Upper lobe of right lung (tissue), 1 donor: ENCODE measurements at regions not wholly inside any gene's neighbourhood (a gene's known extent, or its start where the extent isn't known, plus 50 kb on each side); places are given as distances from the start of the nearest gene placed in this dataset.

Source experiments
- ATAC-seq: fragments of 200-7000 bp; cut with Tn5 transposase; one replicate; pipeline ENCODE4 v1.9.1; 2020; ENCODE audit warnings: mild to moderate bottlenecking, moderate library complexity
- DNase-seq: peaks from one replicate; pipeline ENCODE4 v3.0.0-alpha.2; 2020
- H3K27ac ChIP-seq: fragments of 200-600 bp; one replicate; pipeline ENCODE4 v1.8.0; 2022
- H3K27me3 ChIP-seq: fragments of 200-600 bp; one replicate; pipeline ENCODE4 v1.8.0; 2022; ENCODE audit warnings: mild to moderate bottlenecking
- H3K36me3 ChIP-seq: fragments of 200-600 bp; one replicate; pipeline ENCODE4 v1.8.0; 2022
- H3K4me1 ChIP-seq: fragments of 200-600 bp; one replicate; pipeline ENCODE4 v1.8.0; 2022
- H3K4me3 ChIP-seq: fragments of 200-600 bp; one replicate; pipeline ENCODE4 v1.8.0; 2022; ENCODE audit warnings: mild to moderate bottlenecking
- H3K9me3 ChIP-seq: fragments of 200-600 bp; one replicate; pipeline ENCODE4 v1.8.0; 2022
- CTCF ChIP-seq: fragments of 200-600 bp; IDR thresholded peaks from one replicate; pipeline ENCODE4 v1.8.0; 2022; ENCODE audit warnings: antibody characterized with exemption
- intact Hi-C: fragments of 100-400 bp; cut with DNase I; formaldehyde crosslinking; loops from one replicate; pipeline ENCODE4 v1.11.0; 2022
- donor health status: DM: no; HTN: yes; CAD: no; lungs with severe emphysema.

- DNase-seq (no peak), ATAC-seq (no peak)
- no peak for TF ChIP-seq CTCF
- Histone ChIP-seq H3K36me3 (no peaks in the 10 kb centered on the region), H3K27me3 (no peaks in the 10 kb centered on the region), H3K4me1 (no peaks in the 10 kb centered on the region), H3K4me3 (no peak overlapping the region), H3K9me3 (no peaks in the 10 kb centered on the region), H3K27ac (no peak overlapping the region)
- intact Hi-C loops = no loop called here
Observed at GRCh38 chr1:170261669-170262068, 115.9 kb downstream of the NTMT2 start.

DNA sequence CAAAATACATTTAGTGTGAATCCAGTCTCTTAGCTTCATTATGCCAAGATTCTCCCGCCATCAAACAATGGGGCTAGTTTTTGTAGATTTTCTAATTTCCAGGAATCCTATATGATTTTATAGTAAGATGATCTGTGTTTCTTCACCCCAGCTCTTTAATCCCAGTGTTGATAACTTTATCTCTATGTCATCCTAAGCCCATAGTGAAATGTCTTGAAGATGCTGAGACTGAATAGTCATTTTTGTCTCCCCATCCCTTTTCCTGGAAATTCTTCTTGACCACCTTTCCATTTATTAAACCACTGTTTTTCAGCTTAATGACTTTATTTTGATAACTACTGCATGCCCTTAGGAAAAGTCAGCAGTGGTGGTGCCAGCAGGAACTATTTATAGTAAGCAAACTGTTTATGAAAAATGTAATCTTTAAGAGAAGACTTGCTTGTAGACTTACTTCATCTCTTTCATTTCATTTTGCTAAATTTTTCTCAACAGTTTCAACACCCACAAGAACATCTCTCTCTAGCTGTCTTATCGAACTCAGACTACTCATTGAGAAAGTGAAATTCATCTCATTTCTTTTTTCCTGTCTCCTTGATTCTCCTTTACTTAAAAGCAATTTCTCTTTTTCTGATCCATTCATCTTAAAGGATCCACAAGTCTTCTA, 116.6 kb downstream of the NTMT2 start:
- ATAC-seq = no peak
- no peaks in the 10 kb centered on the region for H3K4me1 ChIP-seq
- intact Hi-C loops = no loop called here
- no peaks in the 10 kb centered on the region for H3K36me3 ChIP-seq
- TF ChIP-seq CTCF = no peak
- H3K4me3 ChIP-seq = no peak overlapping the region
- no peak overlapping the region for H3K27ac ChIP-seq
- H3K9me3 ChIP-seq = no peaks in the 10 kb centered on the region
- DNase-seq = no peak
- no peaks in the 10 kb centered on the region for H3K27me3 ChIP-seq

- no peaks in the 10 kb centered on the region for H3K9me3 ChIP-seq
- H3K36me3 ChIP-seq = no peaks in the 10 kb centered on the region
- TF ChIP-seq CTCF = no peak
- ATAC-seq (no peak), DNase-seq (no peak)
- H3K4me3 ChIP-seq = no peak overlapping the region
- no peaks in the 10 kb centered on the region for H3K4me1 ChIP-seq
- intact Hi-C loops = no loop called here
- H3K27me3 ChIP-seq = no peaks in the 10 kb centered on the region
- H3K27ac ChIP-seq = no peak overlapping the region
Observed at GRCh38 chr1:170265234-170265633, 119.5 kb downstream of the NTMT2 start.

GRCh38 chr1:170267317-170267716, 121.6 kb downstream of the NTMT2 start:
- H3K4me3 ChIP-seq = no peak overlapping the region
- H3K27me3 ChIP-seq = no peaks in the 10 kb centered on the region
- TF ChIP-seq CTCF = no peak
- intact Hi-C loops = no loop called here
- H3K36me3 ChIP-seq = no peaks in the 10 kb centered on the region
- DNase-seq (no peak), ATAC-seq (no peak)
- H3K4me1 ChIP-seq = no peaks in the 10 kb centered on the region
- no peaks in the 10 kb centered on the region for H3K9me3 ChIP-seq
- H3K27ac ChIP-seq = no peak overlapping the region

DNA sequence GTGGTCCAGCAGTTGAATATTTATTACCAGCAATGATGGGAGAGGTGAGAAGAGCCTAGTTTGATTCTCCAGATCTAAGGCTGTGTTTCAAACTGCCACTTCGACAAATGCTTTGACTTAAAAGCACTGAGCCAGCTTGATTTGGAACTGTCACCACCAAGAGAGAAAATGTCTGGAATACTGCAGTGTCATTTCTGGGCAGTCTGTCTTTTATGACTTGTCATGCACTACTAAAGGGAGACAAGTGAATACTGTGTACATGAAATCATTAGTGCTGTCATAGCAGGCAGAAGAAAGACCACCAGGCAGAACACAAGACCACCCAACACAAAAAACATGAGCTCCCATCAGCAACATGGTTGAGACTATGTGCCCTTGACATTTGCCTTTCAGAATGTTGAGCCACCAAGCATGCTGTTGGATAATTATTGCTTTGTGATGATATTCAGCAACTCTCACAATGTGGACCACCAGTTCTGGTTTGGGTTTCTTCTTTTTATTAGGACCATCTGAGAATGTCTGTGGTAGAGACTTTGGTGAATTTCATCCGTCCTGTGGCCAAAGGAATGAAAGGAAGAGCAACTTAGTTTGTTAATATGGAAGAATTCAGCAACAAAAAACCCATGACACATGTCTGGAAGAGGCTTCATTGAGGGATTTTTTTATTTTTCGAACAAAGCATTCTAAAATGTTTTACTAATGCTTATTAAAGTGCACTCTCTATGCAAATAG, 125.8 kb downstream of the NTMT2 start:
- Histone ChIP-seq H3K36me3 (no peaks in the 10 kb centered on the region), H3K9me3 (no peaks in the 10 kb centered on the region), H3K27ac (no peak overlapping the region), H3K4me3 (no peak overlapping the region), H3K27me3 (no peaks in the 10 kb centered on the region), H3K4me1 (no peaks in the 10 kb centered on the region)
- intact Hi-C loops = no loop called here
- ATAC-seq = no peak
- no peak for DNase-seq
- TF ChIP-seq CTCF = no peak
